ENCODE measurements at regions not wholly inside any gene's neighbourhood (a gene's known extent, or its start where the extent isn't known, plus 50 kb on each side); places are given as distances from the start of the nearest gene placed in this dataset.
A peak's percentile ranks its signal among the peaks of the same experiment; 100 is the strongest.

DNA sequence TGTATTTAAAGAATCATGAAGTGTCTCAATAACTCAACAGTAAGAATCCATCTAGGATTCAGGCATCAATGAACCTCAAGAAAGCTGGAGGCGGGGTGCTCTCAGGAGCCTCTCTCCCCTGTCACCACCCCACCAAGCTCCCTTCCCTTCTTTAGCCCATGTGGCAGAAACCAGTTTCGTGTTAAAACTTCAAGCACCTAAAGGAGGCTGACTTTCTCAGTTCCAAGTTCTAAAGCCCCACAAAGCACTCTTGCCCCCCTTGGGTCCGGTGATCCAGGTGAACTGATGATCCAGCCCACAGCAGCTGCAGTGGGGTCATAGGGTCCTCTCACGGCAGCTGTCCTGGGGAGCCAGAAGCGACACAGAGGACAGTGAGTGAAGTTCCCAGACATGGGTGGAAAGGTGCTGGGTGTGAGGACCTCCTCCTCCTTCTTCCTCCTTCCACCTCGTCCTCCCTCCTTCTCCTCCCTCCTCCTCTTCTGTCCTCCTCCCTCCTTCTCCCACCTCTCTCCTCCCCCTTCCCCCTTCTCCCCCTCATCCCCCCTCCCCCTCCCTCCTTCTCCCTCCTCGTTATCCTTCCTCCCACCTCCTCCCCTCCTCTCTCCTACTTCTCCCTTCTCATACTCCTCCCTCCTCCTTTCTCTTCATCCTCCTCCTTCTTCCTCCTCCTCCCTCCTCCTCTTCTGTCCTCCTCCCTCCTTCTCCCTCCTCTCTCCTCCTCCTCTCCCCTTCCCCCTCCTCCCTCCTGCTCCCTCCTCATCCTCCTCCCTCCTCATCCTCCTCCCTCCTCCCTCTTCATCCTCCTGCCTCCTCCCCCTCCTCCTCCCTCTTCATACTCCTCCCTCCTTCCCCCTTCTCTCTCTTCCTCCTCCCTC, 192.4 kb upstream of the AGAP1 start:
- H2BK15ac ChIP-seq (ENCODE audit: low read length) = no peak overlapping the region
- 100% methylated on average over 1 of the region's 7 CpGs; no CpG with 5 or more reads in 1 of the 2 donors for WGBS, 2 donors (ENCODE audit: extremely low coverage in 2 of 2, insufficient read length in 2 of 2, insufficient replicate concordance in 1 of 2)
- no peak overlapping the region for H3K14ac ChIP-seq (ENCODE audit: low read length)
- H3K4ac ChIP-seq (ENCODE audit: low read length) = no peak overlapping the region
- H3K79me1 ChIP-seq (ENCODE audit: low read depth, low read length) = no peaks in the 10 kb centered on the region
- no peak overlapping the region for H3K9ac ChIP-seq (ENCODE audit: low read depth, low read length, poor library complexity)
- H3K27me3 ChIP-seq (ENCODE audit: control insufficient read depth in 3 of 3, insufficient read depth in 3 of 3, low read depth in 1 of 3, low read length in 3 of 3) = no peaks in the 10 kb centered on the region
- no peak overlapping the region for H2BK5ac ChIP-seq (ENCODE audit: low read length)
- H2AK5ac ChIP-seq (ENCODE audit: low read depth, low read length) = no peak overlapping the region
- no peak overlapping the region for H3K18ac ChIP-seq (ENCODE audit: low read length)
- no peaks in the 10 kb centered on the region for H3K36me3 ChIP-seq (replicated peaks in 1 of 2; ENCODE audit: control insufficient read depth in 2 of 2, insufficient read depth in 2 of 2, low read length in 2 of 2)
- no peak overlapping the region for H4K91ac ChIP-seq (ENCODE audit: low read depth, low read length, poor library complexity)
- H2BK120ac ChIP-seq (ENCODE audit: low read depth, low read length) = no peak overlapping the region
- no peak overlapping the region for H3K4me2 ChIP-seq (ENCODE audit: insufficient read depth, low read length, poor library complexity, severe bottlenecking)
- DNase-seq (ENCODE audit: low spot score) = no peak
- H3K4me3 ChIP-seq (ENCODE audit: low read length in 2 of 2) = no peak overlapping the region
- H2BK12ac ChIP-seq (ENCODE audit: low read length) = no peak overlapping the region
- no peak overlapping the region for H3K27ac ChIP-seq (replicated peaks; ENCODE audit: low read length)
- no peaks in the 10 kb centered on the region for H3K4me1 ChIP-seq (ENCODE audit: control insufficient read depth in 2 of 2, insufficient read depth in 1 of 2, low read depth in 1 of 2, low read length in 2 of 2)
- H3K9me3 ChIP-seq (replicated peaks in 1 of 2; ENCODE audit: control insufficient read depth in 2 of 2, insufficient read depth in 1 of 2, low read depth in 1 of 2, low read length in 2 of 2) = no peaks in the 10 kb centered on the region
- H3K23ac ChIP-seq (ENCODE audit: low read depth, low read length, poor library complexity) = no peak overlapping the region
- no peak overlapping the region for H2AFZ ChIP-seq (ENCODE audit: low read length)
- H4K8ac ChIP-seq (ENCODE audit: low read depth, low read length) = no peak overlapping the region

DNA sequence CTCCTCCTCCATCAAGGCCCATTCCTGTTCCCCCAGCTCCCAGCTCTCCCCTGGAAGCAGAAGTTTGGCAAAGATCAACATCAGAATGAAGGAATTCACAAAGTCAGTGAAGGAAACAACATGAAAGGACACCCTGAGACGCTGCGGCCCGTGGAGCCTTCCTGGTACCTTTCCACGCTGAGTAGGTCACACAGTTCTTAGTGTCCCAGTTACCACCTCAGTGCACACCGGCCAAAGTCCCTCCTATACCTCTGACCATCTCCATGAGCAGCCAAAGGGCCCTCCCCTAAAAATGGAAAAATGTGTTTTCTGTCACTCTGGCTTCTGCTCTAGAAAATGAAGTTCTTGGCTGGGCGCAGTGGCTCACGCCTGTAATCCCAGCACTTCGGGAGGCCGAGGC, 191.6 kb upstream of the AGAP1 start:
- no peak overlapping the region for H2BK120ac ChIP-seq (ENCODE audit: low read depth, low read length)
- H2BK12ac ChIP-seq (ENCODE audit: low read length) = no peak overlapping the region
- H3K79me1 ChIP-seq (ENCODE audit: low read depth, low read length) = no peaks in the 10 kb centered on the region
- H3K4ac ChIP-seq (ENCODE audit: low read length) = no peak overlapping the region
- no peak overlapping the region for H3K23ac ChIP-seq (ENCODE audit: low read depth, low read length, poor library complexity)
- no peak overlapping the region for H4K8ac ChIP-seq (ENCODE audit: low read depth, low read length)
- H2BK15ac ChIP-seq (ENCODE audit: low read length) = no peak overlapping the region
- no CpG with 5 or more reads among the region's 9 CpGs for WGBS, 2 donors (ENCODE audit: extremely low coverage in 2 of 2, insufficient read length in 2 of 2, insufficient replicate concordance in 1 of 2)
- H3K9ac ChIP-seq (ENCODE audit: low read depth, low read length, poor library complexity) = no peak overlapping the region
- H2AFZ ChIP-seq (ENCODE audit: low read length) = no peak overlapping the region
- H2BK5ac ChIP-seq (ENCODE audit: low read length) = no peak overlapping the region
- H3K14ac ChIP-seq (ENCODE audit: low read length) = no peak overlapping the region
- DNase-seq (ENCODE audit: low spot score) = no peak
- H2AK5ac ChIP-seq (ENCODE audit: low read depth, low read length) = no peak overlapping the region
- no peak overlapping the region for H3K4me3 ChIP-seq (ENCODE audit: low read length in 2 of 2)
- H3K36me3 ChIP-seq (replicated peaks in 1 of 2; ENCODE audit: control insufficient read depth in 2 of 2, insufficient read depth in 2 of 2, low read length in 2 of 2) = no peaks in the 10 kb centered on the region
- H4K91ac ChIP-seq (ENCODE audit: low read depth, low read length, poor library complexity) = no peak overlapping the region
- no peak overlapping the region for H3K18ac ChIP-seq (ENCODE audit: low read length)
- no peaks in the 10 kb centered on the region for H3K9me3 ChIP-seq (replicated peaks in 1 of 2; ENCODE audit: control insufficient read depth in 2 of 2, insufficient read depth in 1 of 2, low read depth in 1 of 2, low read length in 2 of 2)
- H3K4me1 ChIP-seq (ENCODE audit: control insufficient read depth in 2 of 2, insufficient read depth in 1 of 2, low read depth in 1 of 2, low read length in 2 of 2) = no peaks in the 10 kb centered on the region
- no peak overlapping the region for H3K27ac ChIP-seq (replicated peaks; ENCODE audit: low read length)
- no peak overlapping the region for H3K4me2 ChIP-seq (ENCODE audit: insufficient read depth, low read length, poor library complexity, severe bottlenecking)
- no peaks in the 10 kb centered on the region for H3K27me3 ChIP-seq (ENCODE audit: control insufficient read depth in 3 of 3, insufficient read depth in 3 of 3, low read depth in 1 of 3, low read length in 3 of 3)

DNA sequence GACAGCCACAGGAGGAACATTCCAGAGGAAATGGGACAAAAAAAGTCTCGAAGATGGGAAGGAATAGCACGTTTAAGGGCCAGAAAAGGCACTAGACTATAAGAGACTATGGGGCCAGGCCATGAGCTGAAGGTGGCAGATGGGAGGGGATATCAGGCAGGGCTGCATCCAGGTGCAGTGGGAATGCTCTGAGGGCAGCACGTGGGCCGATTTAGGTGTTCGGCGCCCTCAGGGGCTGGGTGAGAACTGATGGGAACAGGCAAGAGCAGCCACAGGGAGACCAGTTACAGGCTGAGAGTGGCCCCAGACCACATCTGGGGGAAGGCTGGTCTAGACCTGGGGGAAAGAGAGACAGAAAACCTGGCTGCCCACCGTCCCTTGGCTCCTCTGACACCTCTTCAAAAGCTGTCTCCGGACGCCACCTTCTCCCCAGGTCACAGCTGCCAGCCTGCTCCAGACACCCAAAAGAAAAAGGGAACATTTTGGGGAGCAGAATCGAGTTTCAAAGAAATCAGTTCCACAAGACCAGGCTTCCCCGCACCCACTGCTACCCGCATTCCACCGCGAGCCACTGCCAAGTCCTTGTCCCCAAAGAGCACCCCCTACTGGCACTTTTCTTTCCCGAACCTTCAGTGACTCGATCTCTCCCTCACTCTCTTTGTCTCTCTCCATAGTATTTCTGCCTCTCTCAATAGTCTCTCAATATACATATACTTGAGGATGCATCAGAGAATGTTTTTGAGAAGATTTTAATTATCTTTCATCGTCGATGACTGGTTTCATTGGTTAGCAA, 190.1 kb upstream of the AGAP1 start:
- no peaks in the 10 kb centered on the region for H3K79me1 ChIP-seq (ENCODE audit: low read depth, low read length)
- no peaks in the 10 kb centered on the region for H3K4me1 ChIP-seq (ENCODE audit: control insufficient read depth in 2 of 2, insufficient read depth in 1 of 2, low read depth in 1 of 2, low read length in 2 of 2)
- H3K36me3 ChIP-seq (replicated peaks in 1 of 2; ENCODE audit: control insufficient read depth in 2 of 2, insufficient read depth in 2 of 2, low read length in 2 of 2) = no peaks in the 10 kb centered on the region
- H3K27me3 ChIP-seq (ENCODE audit: control insufficient read depth in 3 of 3, insufficient read depth in 3 of 3, low read depth in 1 of 3, low read length in 3 of 3) = no peaks in the 10 kb centered on the region
- WGBS, 2 donors (ENCODE audit: extremely low coverage in 2 of 2, insufficient read length in 2 of 2, insufficient replicate concordance in 1 of 2) = no CpG with 5 or more reads among the region's 18 CpGs
- H3K18ac ChIP-seq (ENCODE audit: low read length) = no peak overlapping the region
- DNase-seq (ENCODE audit: low spot score) = no peak
- no peak overlapping the region for H3K4me3 ChIP-seq (ENCODE audit: low read length in 2 of 2)
- H2BK120ac ChIP-seq (ENCODE audit: low read depth, low read length) = no peak overlapping the region
- no peak overlapping the region for H3K9ac ChIP-seq (ENCODE audit: low read depth, low read length, poor library complexity)
- H3K23ac ChIP-seq (ENCODE audit: low read depth, low read length, poor library complexity) = no peak overlapping the region
- no peak overlapping the region for H2AK5ac ChIP-seq (ENCODE audit: low read depth, low read length)
- no peak overlapping the region for H3K27ac ChIP-seq (replicated peaks; ENCODE audit: low read length)
- H4K8ac ChIP-seq (ENCODE audit: low read depth, low read length) = no peak overlapping the region
- H2BK5ac ChIP-seq (ENCODE audit: low read length) = no peak overlapping the region
- peak overlapping the region; percentile 16 for H2BK12ac ChIP-seq (ENCODE audit: low read length)
- no peak overlapping the region for H4K91ac ChIP-seq (ENCODE audit: low read depth, low read length, poor library complexity)
- H3K4ac ChIP-seq (ENCODE audit: low read length) = no peak overlapping the region
- no peak overlapping the region for H2BK15ac ChIP-seq (ENCODE audit: low read length)
- H3K14ac ChIP-seq (ENCODE audit: low read length) = no peak overlapping the region
- no peak overlapping the region for H3K4me2 ChIP-seq (ENCODE audit: insufficient read depth, low read length, poor library complexity, severe bottlenecking)
- no peak overlapping the region for H2AFZ ChIP-seq (ENCODE audit: low read length)
- no peaks in the 10 kb centered on the region for H3K9me3 ChIP-seq (replicated peaks in 1 of 2; ENCODE audit: control insufficient read depth in 2 of 2, insufficient read depth in 1 of 2, low read depth in 1 of 2, low read length in 2 of 2)

DNA sequence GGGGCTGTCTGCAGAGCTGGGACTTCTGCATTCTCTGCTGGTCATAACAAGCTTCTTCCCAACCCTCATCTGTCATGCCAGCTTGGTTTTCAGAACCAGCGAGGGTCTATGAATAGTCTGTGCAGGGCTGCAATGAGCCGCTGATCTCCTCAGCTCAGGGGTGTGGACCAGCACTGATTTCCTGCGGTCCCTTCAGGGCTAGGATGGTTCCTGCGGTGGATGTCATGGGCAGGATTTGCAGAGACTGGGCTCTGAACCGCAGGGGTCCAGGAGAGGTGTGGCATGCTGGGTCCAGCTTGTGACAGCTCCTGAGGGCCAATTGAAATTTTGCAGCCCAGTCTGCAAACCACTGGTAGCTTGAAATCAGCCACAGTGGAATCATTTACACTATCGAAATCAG, 188.2 kb upstream of the AGAP1 start:
- no peak overlapping the region for H3K9ac ChIP-seq (ENCODE audit: low read depth, low read length, poor library complexity)
- WGBS, 2 donors (ENCODE audit: extremely low coverage in 2 of 2, insufficient read length in 2 of 2, insufficient replicate concordance in 1 of 2) = no CpG with 5 or more reads among the region's 6 CpGs
- no peaks in the 10 kb centered on the region for H3K4me1 ChIP-seq (ENCODE audit: control insufficient read depth in 2 of 2, insufficient read depth in 1 of 2, low read depth in 1 of 2, low read length in 2 of 2)

More for the DNA sequence above, 188.2 kb upstream of the AGAP1 start:
- Histone ChIP-seq H2AFZ (ENCODE audit: low read length) (no peak overlapping the region), H2BK120ac (ENCODE audit: low read depth, low read length) (no peak overlapping the region), H3K23ac (ENCODE audit: low read depth, low read length, poor library complexity) (no peak overlapping the region), H3K27me3 (ENCODE audit: control insufficient read depth in 3 of 3, insufficient read depth in 3 of 3, low read depth in 1 of 3, low read length in 3 of 3) (no peaks in the 10 kb centered on the region), H3K4ac (ENCODE audit: low read length) (no peak overlapping the region), H2AK5ac (ENCODE audit: low read depth, low read length) (no peak overlapping the region), H3K79me1 (ENCODE audit: low read depth, low read length) (no peaks in the 10 kb centered on the region), H3K27ac (replicated peaks; ENCODE audit: low read length) (no peak overlapping the region), H3K4me3 (ENCODE audit: low read length in 2 of 2) (peak overlapping the region in 1 of 2 donors; percentile 56), H3K18ac (ENCODE audit: low read length) (no peak overlapping the region), H4K8ac (ENCODE audit: low read depth, low read length) (no peak overlapping the region), H2BK12ac (ENCODE audit: low read length) (no peak overlapping the region), H3K14ac (ENCODE audit: low read length) (no peak overlapping the region), H4K91ac (ENCODE audit: low read depth, low read length, poor library complexity) (no peak overlapping the region), H3K4me2 (ENCODE audit: insufficient read depth, low read length, poor library complexity, severe bottlenecking) (no peak overlapping the region), H3K36me3 (replicated peaks in 1 of 2; ENCODE audit: control insufficient read depth in 2 of 2, insufficient read depth in 2 of 2, low read length in 2 of 2) (no peaks in the 10 kb centered on the region), H2BK15ac (ENCODE audit: low read length) (no peak overlapping the region), H3K9me3 (replicated peaks in 1 of 2; ENCODE audit: control insufficient read depth in 2 of 2, insufficient read depth in 1 of 2, low read depth in 1 of 2, low read length in 2 of 2) (no peaks in the 10 kb centered on the region), H2BK5ac (ENCODE audit: low read length) (no peak overlapping the region)
- no peak for DNase-seq (ENCODE audit: low spot score)

All from neuronal stem cell (in vitro differentiated cells).